Esophagus muscularis mucosa (tissue), 4 donors: ENCODE measurements at regions not wholly inside any gene's neighbourhood (a gene's known extent, or its start where the extent isn't known, plus 50 kb on each side); places are given as distances from the start of the nearest gene placed in this dataset.

ENCODE experiments used
- DNase-seq: peaks from one replicate; pipeline ENCODE4 v3.0.0-alpha.2; 2017; ENCODE audit errors: extremely low spot score
- H3K27ac ChIP-seq, 4 donors: fragments of 200-600 bp; sonication (generic); replicated peaks in 1 of 4; 1 replicate in 3 of 4; 2 replicates in 1 of 4; pipeline ENCODE4 v1.5.1; 2016 to 2019; ENCODE audit warnings: mild to moderate bottlenecking in 1 of 4
- H3K27me3 ChIP-seq, 4 donors: fragments of 200-600 bp; sonication (generic); one replicate each; pipeline versions ENCODE4 v1.5.1 to v1.6.0; 2016 to 2019
- H3K36me3 ChIP-seq, 4 donors: fragments of 200-600 bp; sonication (generic); one replicate each; pipeline ENCODE4 v1.5.1; 2016 to 2019
- H3K4me1 ChIP-seq, 4 donors: fragments of 200-600 bp; sonication (generic); one replicate each; pipeline ENCODE4 v1.5.1; 2016 to 2019
- H3K4me3 ChIP-seq, 4 donors: fragments of 200-600 bp; sonication (generic); 1 replicate in 2 of 4; 2 replicates in 2 of 4; pipeline ENCODE4 v1.5.1; 2016 to 2019; ENCODE audit warnings: mild to moderate bottlenecking in 4 of 4, moderate library complexity in 1 of 4
- H3K9me3 ChIP-seq, 4 donors: fragments of 200-600 bp; sonication (generic); 1 replicate in 3 of 4; 2 replicates in 1 of 4; pipeline ENCODE4 v1.5.1; 2016 to 2019
- EP300 ChIP-seq: sonication (generic); formaldehyde crosslinking; IDR thresholded peaks from one replicate; pipeline ENCODE4 v1.6.1; 2017; ENCODE audit warnings: antibody characterized with exemption
- POLR2A ChIP-seq: fragments of 450-650 bp; IDR thresholded peaks from one replicate; pipeline ENCODE4 v1.6.1; 2017; ENCODE audit warnings: antibody characterized with exemption, moderate library complexity, mild to moderate bottlenecking, low read depth
- POLR2AphosphoS5 ChIP-seq, 2 donors: sonication (generic); formaldehyde crosslinking; IDR thresholded peaks; one replicate each; pipeline ENCODE4 v1.6.1; 2017; ENCODE audit warnings: antibody characterized with exemption in 2 of 2
- WGBS: methylation state at CpG from one replicate; pipeline ENCODE4 v1.1.5; 2018; 5-methylcytosine and 5-hydroxymethylcytosine counted together
- intact Hi-C: fragments of 100-400 bp; cut with DNase I; formaldehyde crosslinking; loops from one replicate; pipeline ENCODE4 v1.15.1; 2023
- TF ChIP-seq, protein P1 (sequence below), 3 experiments: fragments of 200-600 bp in 2 of 3; fragments of 450-650 bp in 1 of 3; sonication (generic) in 2 of 3; IDR thresholded peaks; one replicate each; pipeline ENCODE4 v1.5.1; 2017 to 2019; ENCODE audit warnings: antibody characterized with exemption in 3 of 3, mild to moderate bottlenecking in 2 of 3, moderate library complexity in 1 of 3

- Histone ChIP-seq H3K9me3 (no peaks in the 10 kb centered on the region), H3K4me3 (no peak overlapping the region), H3K4me1 (peaks cover 14 to 34% (median 17%) of the 10 kb centered on the region in 4 donors), H3K27me3 (no peaks in the 10 kb centered on the region), H3K36me3 (no peaks in the 10 kb centered on the region), H3K27ac (no peak overlapping the region)
- DNase-seq, result no peak
- WGBS, result 84% methylated on average over 6 of the region's 6 CpGs
- no peak for TF ChIP-seq POLR2AphosphoS5 (IDR thresholded peaks at IDR 0.05)
- no peak for TF ChIP-seq EP300
- no peak for TF ChIP-seq POLR2A
- TF ChIP-seq, protein P1, sequence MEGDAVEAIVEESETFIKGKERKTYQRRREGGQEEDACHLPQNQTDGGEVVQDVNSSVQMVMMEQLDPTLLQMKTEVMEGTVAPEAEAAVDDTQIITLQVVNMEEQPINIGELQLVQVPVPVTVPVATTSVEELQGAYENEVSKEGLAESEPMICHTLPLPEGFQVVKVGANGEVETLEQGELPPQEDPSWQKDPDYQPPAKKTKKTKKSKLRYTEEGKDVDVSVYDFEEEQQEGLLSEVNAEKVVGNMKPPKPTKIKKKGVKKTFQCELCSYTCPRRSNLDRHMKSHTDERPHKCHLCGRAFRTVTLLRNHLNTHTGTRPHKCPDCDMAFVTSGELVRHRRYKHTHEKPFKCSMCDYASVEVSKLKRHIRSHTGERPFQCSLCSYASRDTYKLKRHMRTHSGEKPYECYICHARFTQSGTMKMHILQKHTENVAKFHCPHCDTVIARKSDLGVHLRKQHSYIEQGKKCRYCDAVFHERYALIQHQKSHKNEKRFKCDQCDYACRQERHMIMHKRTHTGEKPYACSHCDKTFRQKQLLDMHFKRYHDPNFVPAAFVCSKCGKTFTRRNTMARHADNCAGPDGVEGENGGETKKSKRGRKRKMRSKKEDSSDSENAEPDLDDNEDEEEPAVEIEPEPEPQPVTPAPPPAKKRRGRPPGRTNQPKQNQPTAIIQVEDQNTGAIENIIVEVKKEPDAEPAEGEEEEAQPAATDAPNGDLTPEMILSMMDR (IDR thresholded peaks at IDR 0.05), result no peak
- intact Hi-C loops, result no loop called here
Measured at GRCh38 chr14:22336031-22336430, 253.0 kb downstream of the DAD1 start.

- intact Hi-C loops, result no loop called here
- no peak overlapping the region for H3K27ac ChIP-seq
- DNase-seq, result no peak
- no peak for TF ChIP-seq POLR2AphosphoS5 (IDR thresholded peaks at IDR 0.05)
- no peak for TF ChIP-seq EP300
- TF ChIP-seq, protein P1 (IDR thresholded peaks at IDR 0.05), result no peak
- no peak for TF ChIP-seq POLR2A
- H3K27me3 ChIP-seq, result no peaks in the 10 kb centered on the region
- no peaks in the 10 kb centered on the region for H3K36me3 ChIP-seq
- H3K4me1 ChIP-seq, result peaks cover 14 to 33% (median 17%) of the 10 kb centered on the region in 4 donors
- H3K9me3 ChIP-seq, result peaks cover 0 to 5% (median 3%) of the 10 kb centered on the region in 4 donors
- 68% methylated on average over 4 of the region's 4 CpGs for WGBS
- H3K4me3 ChIP-seq, result no peak overlapping the region
Measured at GRCh38 chr14:22334627-22335026, 254.4 kb downstream of the DAD1 start.

DNA sequence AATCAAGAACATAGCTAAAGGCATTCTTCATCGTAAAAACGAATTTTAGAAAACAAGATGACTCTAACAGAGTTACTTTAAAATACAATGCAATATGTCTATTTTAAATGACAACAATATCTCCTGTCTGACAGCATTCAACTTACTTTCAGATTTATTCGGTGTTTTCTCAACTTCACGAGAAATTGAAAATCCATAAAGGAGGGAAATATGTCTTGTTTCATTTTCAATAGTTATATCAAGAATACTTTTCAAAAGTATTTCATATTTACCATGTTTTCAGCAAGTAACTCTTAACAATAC is 254.8 kb downstream of the DAD1 start:
- H3K4me1 ChIP-seq, result peaks cover 11 to 29% (median 15%) of the 10 kb centered on the region in 4 donors
- DNase-seq, result no peak
- peaks cover 0 to 9% (median 6%) of the 10 kb centered on the region in 4 donors for H3K9me3 ChIP-seq
- H3K4me3 ChIP-seq, result no peak overlapping the region
- intact Hi-C loops, result no loop called here
- no peaks in the 10 kb centered on the region for H3K27me3 ChIP-seq
- H3K36me3 ChIP-seq, result no peaks in the 10 kb centered on the region
- H3K27ac ChIP-seq, result no peak overlapping the region
- WGBS, result 86% methylated on average over 4 of the region's 4 CpGs
- no peak for TF ChIP-seq EP300
- no peak for TF ChIP-seq POLR2AphosphoS5 (IDR thresholded peaks at IDR 0.05)
- TF ChIP-seq, protein P1 (IDR thresholded peaks at IDR 0.05), result no peak
- TF ChIP-seq POLR2A, result no peak

GRCh38 chr14:22333422-22334274 is 255.4 kb downstream of the DAD1 start:
- Histone ChIP-seq H3K9me3 (peaks cover 0 to 9% (median 6%) of the 10 kb centered on the region in 4 donors), H3K4me1 (peaks cover 5 to 23% (median 9%) of the 10 kb centered on the region in 4 donors), H3K4me3 (no peak overlapping the region), H3K27ac (no peak overlapping the region), H3K36me3 (no peaks in the 10 kb centered on the region), H3K27me3 (no peaks in the 10 kb centered on the region)
- no peak for TF ChIP-seq EP300
- TF ChIP-seq, protein P1 (IDR thresholded peaks at IDR 0.05), result no peak
- DNase-seq, result no peak
- 67% methylated on average over 6 of the region's 6 CpGs for WGBS
- intact Hi-C loops, result no loop called here
